ENCODE measurements at regions not wholly inside any gene's neighbourhood (a gene's known extent, or its start where the extent isn't known, plus 50 kb on each side); places are given as distances from the start of the nearest gene placed in this dataset.

DNA sequence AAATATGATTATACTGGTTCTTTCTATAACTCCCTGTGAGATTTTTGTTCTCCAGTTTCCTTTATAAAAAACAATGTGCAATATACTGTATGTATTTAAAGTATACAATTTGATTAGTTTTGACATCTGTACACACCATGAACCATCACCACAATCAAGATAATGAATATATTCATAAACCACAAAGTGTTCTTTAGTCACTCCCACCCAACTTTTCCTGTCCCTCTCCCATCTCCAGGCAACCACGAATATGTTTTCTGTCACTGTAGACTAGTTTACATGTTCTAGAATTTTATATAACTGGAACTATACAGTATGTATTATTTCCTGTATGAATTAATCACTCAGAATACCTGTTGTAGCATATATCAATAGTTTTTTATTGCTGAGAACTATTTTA lies 177.0 kb upstream of the MBNL1 start:
- no peaks in the 10 kb centered on the region for H3K79me2 ChIP-seq (ENCODE audit: insufficient read depth)
- no peak overlapping the region for H3K4me3 ChIP-seq (ENCODE audit: low read depth in 2 of 2, low read length in 1 of 2)
- no peak for DNase-seq
- no peak overlapping the region for H3K4me2 ChIP-seq
- peaks cover 17% of the 10 kb centered on the region; the same call in 1 of the 2 replicates for H3K9me3 ChIP-seq
- TF ChIP-seq POLR2AphosphoS5 (IDR thresholded peaks at IDR 0.05; ENCODE audit: low read depth, low read length): no peak
- TF ChIP-seq TEAD4 (IDR thresholded peaks at IDR 0.05; ENCODE audit: borderline replicate concordance, insufficient read depth): no peak
- no peaks in the 10 kb centered on the region; a peak in 2 of 4 replicates for H3K4me1 ChIP-seq (ENCODE audit: control insufficient read depth in 1 of 2, insufficient read depth in 2 of 2, low read depth in 1 of 2, low read length in 1 of 2)
- ChIA-PET POLR2A (no interaction called here), CTCF (no interaction called here)
- H3K36me3 ChIP-seq (replicated peaks in 1 of 2; ENCODE audit: control insufficient read depth in 1 of 2, insufficient read depth in 2 of 2, low read length in 1 of 2): peaks cover 0 to 5% of the 10 kb centered on the region in 2 experiments
- no peaks in the 10 kb centered on the region for H3K27me3 ChIP-seq (ENCODE audit: insufficient read depth)
- no peak overlapping the region for H3K9ac ChIP-seq
- H3F3A ChIP-seq (replicated peaks; ENCODE audit: insufficient read depth): no peaks in the 10 kb centered on the region
- no peak overlapping the region for H3K27ac ChIP-seq (ENCODE audit: low read depth in 2 of 2, low read length in 1 of 2)
- H4K20me1 ChIP-seq (ENCODE audit: insufficient read depth): no peaks in the 10 kb centered on the region
- no peak overlapping the region for H2AFZ ChIP-seq (ENCODE audit: low read depth)
- H3K9me2 ChIP-seq: no peaks in the 10 kb centered on the region
- WGBS (ENCODE audit: low lambda C conversion rate): 12% methylated on average over 1 of the region's 1 CpG

GRCh38 chr3:152093901-152094300 lies 174.8 kb upstream of the MBNL1 start:
- H3K9me3 ChIP-seq: peaks cover 17% of the 10 kb centered on the region; the same call in 1 of the 2 replicates
- H3K27me3 ChIP-seq (ENCODE audit: insufficient read depth): no peaks in the 10 kb centered on the region
- ChIA-PET CTCF (no interaction called here), POLR2A (no interaction called here)
- no peaks in the 10 kb centered on the region; a peak in 2 of 4 replicates for H3K4me1 ChIP-seq (ENCODE audit: control insufficient read depth in 1 of 2, insufficient read depth in 2 of 2, low read depth in 1 of 2, low read length in 1 of 2)
- no peak overlapping the region for H3K9ac ChIP-seq
- H3K36me3 ChIP-seq (replicated peaks in 1 of 2; ENCODE audit: control insufficient read depth in 1 of 2, insufficient read depth in 2 of 2, low read length in 1 of 2): peaks cover 0 to 5% of the 10 kb centered on the region in 2 experiments
- no peaks in the 10 kb centered on the region for H4K20me1 ChIP-seq (ENCODE audit: insufficient read depth)
- H3K79me2 ChIP-seq (ENCODE audit: insufficient read depth): no peaks in the 10 kb centered on the region
- no peak for DNase-seq
- no peak overlapping the region for H2AFZ ChIP-seq (ENCODE audit: low read depth)
- no peak for TF ChIP-seq TCF12 (IDR thresholded peaks at IDR 0.05)
- no peak for TF ChIP-seq RFX5 (IDR thresholded peaks at IDR 0.05; ENCODE audit: low read length)
- no peak for TF ChIP-seq USF1 (IDR thresholded peaks at IDR 0.05; ENCODE audit: borderline replicate concordance, low read depth)
- no peak for TF ChIP-seq FOXJ3 (CRISPR knock-in tag; IDR thresholded peaks at IDR 0.05)
- no peak for TF ChIP-seq NRF1 (IDR thresholded peaks at IDR 0.05; ENCODE audit: low read depth, low read length)
- no peak for TF ChIP-seq TEAD4 (IDR thresholded peaks at IDR 0.05; ENCODE audit: borderline replicate concordance, insufficient read depth)
- TF ChIP-seq MEF2A (IDR thresholded peaks at IDR 0.05; ENCODE audit: borderline replicate concordance, low read depth): no peak
- TF ChIP-seq YY1 (IDR thresholded peaks at IDR 0.05; ENCODE audit: low read depth): no peak
- TF ChIP-seq, protein P1, sequence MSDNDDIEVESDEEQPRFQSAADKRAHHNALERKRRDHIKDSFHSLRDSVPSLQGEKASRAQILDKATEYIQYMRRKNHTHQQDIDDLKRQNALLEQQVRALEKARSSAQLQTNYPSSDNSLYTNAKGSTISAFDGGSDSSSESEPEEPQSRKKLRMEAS (IDR thresholded peaks at IDR 0.05; ENCODE audit: low read depth): no peak
- no peak for TF ChIP-seq EZH2phosphoT487 (IDR thresholded peaks at IDR 0.05; ENCODE audit: borderline replicate concordance, low read depth)
- TF ChIP-seq CHD2 (IDR thresholded peaks at IDR 0.05; ENCODE audit: low read length, partially characterized antibody): no peak
- TF ChIP-seq, protein P2, sequence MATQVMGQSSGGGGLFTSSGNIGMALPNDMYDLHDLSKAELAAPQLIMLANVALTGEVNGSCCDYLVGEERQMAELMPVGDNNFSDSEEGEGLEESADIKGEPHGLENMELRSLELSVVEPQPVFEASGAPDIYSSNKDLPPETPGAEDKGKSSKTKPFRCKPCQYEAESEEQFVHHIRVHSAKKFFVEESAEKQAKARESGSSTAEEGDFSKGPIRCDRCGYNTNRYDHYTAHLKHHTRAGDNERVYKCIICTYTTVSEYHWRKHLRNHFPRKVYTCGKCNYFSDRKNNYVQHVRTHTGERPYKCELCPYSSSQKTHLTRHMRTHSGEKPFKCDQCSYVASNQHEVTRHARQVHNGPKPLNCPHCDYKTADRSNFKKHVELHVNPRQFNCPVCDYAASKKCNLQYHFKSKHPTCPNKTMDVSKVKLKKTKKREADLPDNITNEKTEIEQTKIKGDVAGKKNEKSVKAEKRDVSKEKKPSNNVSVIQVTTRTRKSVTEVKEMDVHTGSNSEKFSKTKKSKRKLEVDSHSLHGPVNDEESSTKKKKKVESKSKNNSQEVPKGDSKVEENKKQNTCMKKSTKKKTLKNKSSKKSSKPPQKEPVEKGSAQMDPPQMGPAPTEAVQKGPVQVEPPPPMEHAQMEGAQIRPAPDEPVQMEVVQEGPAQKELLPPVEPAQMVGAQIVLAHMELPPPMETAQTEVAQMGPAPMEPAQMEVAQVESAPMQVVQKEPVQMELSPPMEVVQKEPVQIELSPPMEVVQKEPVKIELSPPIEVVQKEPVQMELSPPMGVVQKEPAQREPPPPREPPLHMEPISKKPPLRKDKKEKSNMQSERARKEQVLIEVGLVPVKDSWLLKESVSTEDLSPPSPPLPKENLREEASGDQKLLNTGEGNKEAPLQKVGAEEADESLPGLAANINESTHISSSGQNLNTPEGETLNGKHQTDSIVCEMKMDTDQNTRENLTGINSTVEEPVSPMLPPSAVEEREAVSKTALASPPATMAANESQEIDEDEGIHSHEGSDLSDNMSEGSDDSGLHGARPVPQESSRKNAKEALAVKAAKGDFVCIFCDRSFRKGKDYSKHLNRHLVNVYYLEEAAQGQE (IDR thresholded peaks at IDR 0.05; ENCODE audit: low read depth, low read length): no peak
- H3K4me2 ChIP-seq: no peak overlapping the region
- no peak overlapping the region for H3K27ac ChIP-seq (ENCODE audit: low read depth in 2 of 2, low read length in 1 of 2)
- H3F3A ChIP-seq (replicated peaks; ENCODE audit: insufficient read depth): no peaks in the 10 kb centered on the region
- H3K9me2 ChIP-seq: no peaks in the 10 kb centered on the region
- H3K4me3 ChIP-seq (ENCODE audit: low read depth in 2 of 2, low read length in 1 of 2): no peak overlapping the region
